Testis (tissue), 2 donors: ENCODE measurements at regions not wholly inside any gene's neighbourhood (a gene's known extent, or its start where the extent isn't known, plus 50 kb on each side); places are given as distances from the start of the nearest gene placed in this dataset.

Source experiments
- DNase-seq: peaks from one replicate; pipeline ENCODE4 v3.0.0-alpha.2; 2019
- H3K27ac ChIP-seq, 2 donors: fragments of 200-600 bp; sonication (generic); one replicate each; pipeline ENCODE4 v1.5.1; 2019
- H3K27me3 ChIP-seq: fragments of 200-600 bp; sonication (generic); one replicate; pipeline ENCODE4 v1.5.1; 2019
- H3K36me3 ChIP-seq: fragments of 200-600 bp; sonication (generic); one replicate; pipeline ENCODE4 v1.5.1; 2017; ENCODE audit warnings: low read depth; ENCODE audit errors: missing control alignments
- H3K4me1 ChIP-seq: fragments of 200-600 bp; sonication (generic); one replicate; pipeline ENCODE4 v1.5.1; 2019
- H3K4me3 ChIP-seq, 2 donors: fragments of 200-600 bp; sonication (generic); one replicate each; pipeline ENCODE4 v1.5.1; 2017 to 2019
- H3K9me3 ChIP-seq: fragments of 200-600 bp; sonication (generic); one replicate; pipeline ENCODE4 v1.5.1; 2017
- POLR2A ChIP-seq: fragments of 450-650 bp; IDR thresholded peaks from one replicate; pipeline ENCODE4 v1.6.1; 2017; ENCODE audit warnings: antibody characterized with exemption, mild to moderate bottlenecking, moderate library complexity
- WGBS, 2 donors: methylation state at CpG; one replicate each; pipeline ENCODE4 v1.1.5; 2018; 5-methylcytosine and 5-hydroxymethylcytosine counted together
- intact Hi-C: fragments of 100-400 bp; cut with DNase I; formaldehyde crosslinking; loops from one replicate; pipeline ENCODE4 v1.15.1; 2023; ENCODE audit warnings: low total_unique reads
- TF ChIP-seq, protein P1 (sequence below), 3 experiments: fragments of 450-650 bp in 2 of 3; fragments of 200-600 bp in 1 of 3; sonication (generic) in 1 of 3; IDR thresholded peaks; one replicate each; pipeline ENCODE4 v1.5.1; 2016 to 2019; ENCODE audit warnings: antibody characterized with exemption in 3 of 3, mild to moderate bottlenecking in 2 of 3, moderate library complexity in 1 of 3

GRCh38 chrX:10350981-10351380, 194.2 kb downstream of the CLCN4 start:
- no peak overlapping the region for H3K27ac ChIP-seq
- WGBS, 2 donors, result 69 to 70% methylated on average over 3 of the region's 3 CpGs

GRCh38 chrX:10352536-10352935, 195.8 kb downstream of the CLCN4 start:
- Histone ChIP-seq H3K36me3 (no peaks in the 10 kb centered on the region), H3K27me3 (no peaks in the 10 kb centered on the region), H3K27ac (no peak overlapping the region), H3K4me3 (no peak overlapping the region), H3K9me3 (no peaks in the 10 kb centered on the region), H3K4me1 (no peaks in the 10 kb centered on the region)
- WGBS, 2 donors, result 78 to 80% methylated on average over 1 of the region's 1 CpG
- no peak for DNase-seq
- no peak for TF ChIP-seq POLR2A
- TF ChIP-seq, protein P1, sequence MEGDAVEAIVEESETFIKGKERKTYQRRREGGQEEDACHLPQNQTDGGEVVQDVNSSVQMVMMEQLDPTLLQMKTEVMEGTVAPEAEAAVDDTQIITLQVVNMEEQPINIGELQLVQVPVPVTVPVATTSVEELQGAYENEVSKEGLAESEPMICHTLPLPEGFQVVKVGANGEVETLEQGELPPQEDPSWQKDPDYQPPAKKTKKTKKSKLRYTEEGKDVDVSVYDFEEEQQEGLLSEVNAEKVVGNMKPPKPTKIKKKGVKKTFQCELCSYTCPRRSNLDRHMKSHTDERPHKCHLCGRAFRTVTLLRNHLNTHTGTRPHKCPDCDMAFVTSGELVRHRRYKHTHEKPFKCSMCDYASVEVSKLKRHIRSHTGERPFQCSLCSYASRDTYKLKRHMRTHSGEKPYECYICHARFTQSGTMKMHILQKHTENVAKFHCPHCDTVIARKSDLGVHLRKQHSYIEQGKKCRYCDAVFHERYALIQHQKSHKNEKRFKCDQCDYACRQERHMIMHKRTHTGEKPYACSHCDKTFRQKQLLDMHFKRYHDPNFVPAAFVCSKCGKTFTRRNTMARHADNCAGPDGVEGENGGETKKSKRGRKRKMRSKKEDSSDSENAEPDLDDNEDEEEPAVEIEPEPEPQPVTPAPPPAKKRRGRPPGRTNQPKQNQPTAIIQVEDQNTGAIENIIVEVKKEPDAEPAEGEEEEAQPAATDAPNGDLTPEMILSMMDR (IDR thresholded peaks at IDR 0.05), result no peak
- intact Hi-C loops, result no loop called here

More at GRCh38 chrX:10350981-10351380, 194.2 kb downstream of the CLCN4 start:
- Histone ChIP-seq H3K4me1 (no peaks in the 10 kb centered on the region), H3K9me3 (no peaks in the 10 kb centered on the region), H3K27me3 (no peaks in the 10 kb centered on the region), H3K36me3 (no peaks in the 10 kb centered on the region), H3K4me3 (no peak overlapping the region)
- TF ChIP-seq POLR2A, result no peak
- TF ChIP-seq, protein P1 (IDR thresholded peaks at IDR 0.05), result no peak
- intact Hi-C loops, result no loop called here
- DNase-seq, result no peak

DNA sequence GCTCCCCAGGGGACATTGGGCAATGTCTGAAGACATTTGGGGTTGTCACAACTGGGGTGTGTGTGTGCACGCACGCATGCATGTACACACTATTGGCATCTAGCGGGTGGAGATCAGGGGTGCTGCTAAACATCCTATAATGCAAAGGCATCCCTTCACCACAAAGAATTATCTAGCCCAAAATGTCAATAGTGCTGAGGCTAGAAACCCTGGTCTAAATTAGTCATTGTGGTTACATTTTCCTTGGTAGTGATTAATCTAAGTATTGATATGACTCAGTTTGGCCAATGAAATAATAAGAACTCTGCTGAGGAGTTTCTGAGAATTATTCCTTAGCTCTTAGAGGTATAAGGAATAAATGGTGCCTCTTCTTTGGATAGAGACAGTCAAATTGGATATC, 200.2 kb downstream of the CLCN4 start:
- TF ChIP-seq, protein P1 (IDR thresholded peaks at IDR 0.05), result no peak
- no peak for TF ChIP-seq POLR2A
- no peaks in the 10 kb centered on the region for H3K4me1 ChIP-seq
- no peaks in the 10 kb centered on the region for H3K36me3 ChIP-seq
- no peak for DNase-seq
- no peak overlapping the region for H3K4me3 ChIP-seq
- no peaks in the 10 kb centered on the region for H3K9me3 ChIP-seq
- WGBS, 2 donors, result 80 to 100% methylated on average over 1 to 3 of the region's 3 CpGs
- no peak overlapping the region for H3K27ac ChIP-seq
- intact Hi-C loops, result no loop called here
- H3K27me3 ChIP-seq, result no peaks in the 10 kb centered on the region

GRCh38 chrX:10358958-10359357, 202.2 kb downstream of the CLCN4 start:
- Histone ChIP-seq H3K27ac (no peak overlapping the region), H3K9me3 (no peaks in the 10 kb centered on the region), H3K36me3 (no peaks in the 10 kb centered on the region), H3K4me1 (no peaks in the 10 kb centered on the region), H3K27me3 (no peaks in the 10 kb centered on the region), H3K4me3 (no peak overlapping the region)
- DNase-seq, result no peak
- 89 to 93% methylated on average over 2 of the region's 2 CpGs for WGBS, 2 donors
- intact Hi-C loops, result no loop called here
- TF ChIP-seq POLR2A, result no peak
- TF ChIP-seq, protein P1 (IDR thresholded peaks at IDR 0.05), result no peak

DNA sequence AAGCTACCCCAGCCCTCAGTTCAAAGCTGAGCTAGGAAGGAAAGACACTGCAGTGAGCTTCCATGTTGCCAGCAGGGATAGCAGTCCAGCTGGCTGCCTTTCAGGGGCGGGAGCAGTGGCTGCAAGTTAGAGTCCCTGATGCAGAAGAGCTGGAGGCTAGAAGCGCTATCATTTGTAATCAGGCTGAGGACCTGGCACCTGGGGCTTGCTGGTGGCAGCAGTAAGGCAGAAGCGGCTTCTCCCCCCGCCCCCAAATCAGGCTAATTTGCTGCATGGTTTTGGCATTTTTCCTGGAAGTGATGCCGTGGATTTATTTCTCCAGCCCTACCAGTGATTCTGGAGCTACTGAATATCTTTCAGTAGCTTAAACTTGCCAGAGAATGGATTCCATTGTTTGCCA, 203.3 kb downstream of the CLCN4 start:
- H3K4me3 ChIP-seq, result no peak overlapping the region
- 26 to 44% methylated on average over 5 of the region's 5 CpGs for WGBS, 2 donors
- H3K27ac ChIP-seq, result no peak overlapping the region
- peak; percentile 16 for DNase-seq
- no peaks in the 10 kb centered on the region for H3K36me3 ChIP-seq
- H3K4me1 ChIP-seq, result no peaks in the 10 kb centered on the region
- intact Hi-C loops, result no loop called here
- no peaks in the 10 kb centered on the region for H3K27me3 ChIP-seq
- no peaks in the 10 kb centered on the region for H3K9me3 ChIP-seq
- TF ChIP-seq POLR2A, result no peak
- TF ChIP-seq, protein P1 (IDR thresholded peaks at IDR 0.05), result no peak
